Right hindlimb (tissue), 1 donor: ENCODE measurements at regions not wholly inside any gene's neighbourhood (a gene's known extent, or its start where the extent isn't known, plus 50 kb on each side); places are given as distances from the start of the nearest gene placed in this dataset.

Source experiments
- DNase-seq: peaks from one replicate; pipeline ENCODE4 v3.0.0-alpha.2; 2018

DNA sequence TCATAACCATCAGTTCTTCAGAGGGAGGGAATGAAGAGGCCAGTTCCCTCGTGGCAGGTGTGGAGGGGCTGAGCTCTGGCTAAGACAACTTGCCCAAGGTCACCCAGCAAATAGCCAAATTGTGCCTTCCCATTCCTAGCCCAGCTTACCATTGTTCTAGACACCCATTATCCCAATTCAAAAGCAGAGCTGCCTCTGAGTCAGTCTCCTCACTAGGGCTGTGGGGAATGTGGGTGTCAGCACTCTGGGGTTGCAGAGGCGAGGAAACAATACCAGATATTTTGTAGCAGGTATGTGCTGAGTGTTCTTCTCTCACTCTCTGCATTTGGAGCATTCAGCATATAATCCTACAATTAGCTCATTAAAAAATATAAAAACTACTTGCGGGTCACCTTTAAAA is 270.8 kb downstream of the PSAT1 start:
- no peak for DNase-seq

DNA sequence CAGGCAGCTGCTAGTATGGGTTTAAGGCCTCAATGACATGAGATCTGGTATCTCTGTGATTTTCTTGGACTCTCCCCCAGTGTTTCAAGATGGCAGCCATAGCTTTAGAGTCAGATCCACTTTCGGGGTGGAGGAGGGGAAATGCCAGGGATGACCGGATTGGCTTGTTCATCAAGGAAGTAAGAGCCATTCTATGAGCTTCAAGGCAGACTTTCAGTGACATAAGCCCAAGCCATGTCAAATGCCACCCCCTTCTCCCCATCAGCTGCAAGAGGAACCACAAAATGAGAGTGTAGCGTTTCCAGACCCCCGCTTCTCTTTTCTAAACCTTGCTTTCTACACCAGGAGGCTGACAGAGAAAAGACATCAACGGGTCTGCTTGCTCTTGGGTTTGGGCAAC is 271.8 kb downstream of the PSAT1 start:
- DNase-seq: no peak

DNA sequence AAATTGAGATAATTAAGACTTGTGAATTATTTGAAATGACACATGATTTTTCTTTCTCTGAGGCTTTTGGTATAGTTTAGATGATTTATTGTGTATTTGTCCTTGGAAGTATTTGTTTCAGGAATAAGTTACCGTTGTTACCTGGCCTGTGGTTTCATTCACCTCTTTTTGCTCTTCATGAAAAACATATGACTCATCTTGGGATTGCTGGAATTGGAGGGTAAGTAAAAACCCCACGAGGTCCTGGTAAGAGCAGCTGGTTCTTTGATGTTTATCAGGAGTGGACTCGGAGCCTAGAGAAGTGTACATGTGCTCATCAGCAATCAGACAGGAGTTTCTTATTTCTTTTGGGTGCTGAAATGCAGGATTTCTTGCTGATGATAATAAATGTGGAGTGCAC is 275.3 kb downstream of the PSAT1 start:
- no peak for DNase-seq

DNA sequence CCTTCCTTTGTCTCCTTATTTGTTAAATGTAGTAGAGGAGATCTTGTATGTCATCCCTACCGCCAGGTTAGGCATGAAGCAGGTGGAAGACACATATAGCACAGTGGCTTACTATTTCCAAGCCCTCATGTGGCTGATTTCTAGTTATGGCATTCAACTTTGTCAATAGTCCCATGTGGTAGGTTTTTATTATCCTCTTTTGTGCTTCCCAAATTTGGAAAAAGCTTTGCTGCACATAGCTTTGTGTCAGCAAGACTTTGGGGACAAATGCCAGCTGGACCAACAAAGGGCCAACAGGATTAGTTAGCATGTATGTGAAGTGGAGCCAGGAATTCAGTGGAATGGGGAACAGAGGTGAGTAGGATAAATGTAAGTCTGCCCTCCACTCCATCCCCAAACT is 276.3 kb downstream of the PSAT1 start:
- no peak for DNase-seq

DNA sequence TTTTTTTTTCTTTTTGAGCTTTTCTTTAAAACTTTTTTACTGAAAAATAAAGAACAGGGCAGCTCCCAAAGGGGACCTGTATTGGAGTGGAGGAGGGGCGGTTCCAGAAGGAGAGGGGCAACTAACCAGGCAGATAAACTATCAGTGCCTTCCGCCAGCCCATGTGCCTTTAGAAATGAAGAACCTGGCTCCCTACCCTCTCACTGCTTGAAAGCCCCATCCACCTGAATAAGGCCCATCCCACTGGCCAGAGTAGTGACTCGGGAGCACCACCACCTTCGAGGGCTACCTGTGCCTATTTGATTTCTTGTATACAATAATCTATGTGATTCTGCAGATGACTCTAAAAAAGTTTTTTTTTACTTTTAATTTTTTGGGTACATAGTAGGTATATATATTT is 276.7 kb downstream of the PSAT1 start:
- DNase-seq: no peak

DNA sequence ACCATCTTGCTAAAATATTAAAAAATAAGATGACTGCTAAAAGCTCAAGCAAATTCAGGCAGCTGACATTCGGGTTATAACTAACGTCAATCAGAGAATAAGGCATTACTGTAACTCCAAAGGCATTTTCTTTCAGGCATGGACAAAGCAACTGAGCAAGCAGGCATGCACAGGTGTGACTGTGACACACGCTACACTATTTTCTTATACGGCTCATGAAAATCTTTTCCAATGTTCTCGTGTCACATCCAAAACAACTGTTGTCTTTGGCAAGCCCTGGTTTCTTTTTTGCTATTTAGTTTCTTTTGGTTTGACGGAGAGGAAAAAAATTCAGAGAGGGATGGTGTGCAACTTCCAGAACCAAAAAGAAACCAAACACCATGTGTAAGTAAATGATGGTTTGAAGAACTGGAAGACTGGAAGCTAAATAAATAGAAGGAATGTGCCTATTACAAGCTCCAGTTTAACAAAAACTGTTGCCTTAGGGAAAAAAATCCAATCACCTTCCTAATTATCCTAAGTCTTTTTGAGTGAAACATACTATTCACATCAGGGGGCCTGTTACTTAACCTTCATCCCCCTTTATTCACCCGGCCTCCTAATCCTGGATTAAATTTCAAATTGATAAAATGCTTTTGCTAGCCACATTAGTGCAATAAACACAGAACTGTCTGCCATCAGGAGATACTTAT is 277.6 kb downstream of the PSAT1 start:
- no peak for DNase-seq

DNA sequence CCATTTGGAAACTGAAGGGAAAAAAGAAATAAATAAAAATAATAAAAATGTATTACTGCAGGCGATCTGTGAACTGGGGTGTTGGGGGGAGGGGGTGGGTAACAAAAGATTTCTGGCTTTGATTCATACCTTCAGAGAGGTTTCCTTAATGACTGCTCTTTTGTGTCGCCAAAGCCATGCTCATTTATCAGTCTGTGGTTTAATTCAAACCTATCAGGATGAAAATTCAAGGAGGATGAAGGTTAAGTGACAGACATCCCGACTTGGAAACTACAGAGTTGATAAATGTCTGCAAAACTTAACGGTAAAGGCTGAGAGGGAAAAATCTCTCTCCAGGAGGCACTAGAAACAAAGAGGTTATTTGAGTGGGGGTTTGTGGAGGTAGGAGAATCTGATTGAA is 278.2 kb downstream of the PSAT1 start:
- DNase-seq: no peak

DNA sequence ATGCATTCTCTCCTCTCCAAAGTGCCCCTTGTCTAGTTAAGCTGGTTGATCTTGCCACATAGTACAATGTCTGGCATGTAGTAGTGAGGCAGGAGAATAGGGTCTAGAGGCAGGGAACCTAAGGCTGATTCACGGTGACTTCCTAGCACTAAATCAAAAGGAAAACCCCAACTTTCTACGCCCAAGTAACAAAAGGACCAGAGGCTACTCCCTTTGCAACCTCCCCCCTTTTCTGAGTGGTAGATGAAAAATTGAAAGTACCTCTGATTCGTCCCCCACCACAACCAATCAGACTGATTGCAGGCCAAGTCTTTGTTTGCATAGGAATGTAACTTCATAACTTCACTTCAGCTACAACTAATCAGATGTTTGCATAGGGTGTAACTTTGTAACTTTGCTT is 278.8 kb downstream of the PSAT1 start:
- DNase-seq: no peak

DNA sequence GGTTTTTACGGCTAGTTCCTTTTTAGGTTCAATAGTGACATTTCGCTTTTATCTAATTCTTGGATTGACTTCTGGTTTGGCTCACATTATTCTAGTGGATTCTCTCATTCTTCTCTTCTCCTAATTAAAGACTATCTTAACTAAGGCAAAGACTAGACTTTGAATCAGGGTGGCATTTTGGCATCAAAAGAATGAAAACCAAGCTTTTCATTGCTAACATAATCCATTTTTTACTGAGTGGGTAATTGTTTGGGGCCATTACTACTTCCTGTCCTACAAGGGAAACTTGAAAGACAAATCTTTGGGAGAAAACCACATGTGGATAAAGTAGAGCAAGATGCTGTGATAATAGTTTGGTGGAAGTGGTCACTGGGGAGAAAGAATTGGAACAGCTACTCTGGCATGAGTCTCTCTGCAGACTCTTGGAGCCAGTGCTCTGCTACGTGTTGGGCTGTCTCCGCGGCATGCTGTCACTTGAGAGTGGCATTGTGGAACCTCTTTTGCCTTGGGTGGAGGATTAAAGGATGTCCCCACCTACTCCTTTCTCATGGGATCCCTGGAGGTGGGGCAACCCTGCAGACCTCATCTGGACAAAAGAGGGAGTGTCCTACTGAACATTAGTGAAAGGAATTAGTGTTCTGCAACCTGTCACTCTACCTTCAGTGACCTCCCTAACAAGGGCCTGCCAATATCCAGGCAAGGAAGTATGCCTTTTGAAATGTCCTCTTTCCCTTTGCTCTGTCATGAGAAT is 280.4 kb downstream of the PSAT1 start:
- DNase-seq: no peak

DNA sequence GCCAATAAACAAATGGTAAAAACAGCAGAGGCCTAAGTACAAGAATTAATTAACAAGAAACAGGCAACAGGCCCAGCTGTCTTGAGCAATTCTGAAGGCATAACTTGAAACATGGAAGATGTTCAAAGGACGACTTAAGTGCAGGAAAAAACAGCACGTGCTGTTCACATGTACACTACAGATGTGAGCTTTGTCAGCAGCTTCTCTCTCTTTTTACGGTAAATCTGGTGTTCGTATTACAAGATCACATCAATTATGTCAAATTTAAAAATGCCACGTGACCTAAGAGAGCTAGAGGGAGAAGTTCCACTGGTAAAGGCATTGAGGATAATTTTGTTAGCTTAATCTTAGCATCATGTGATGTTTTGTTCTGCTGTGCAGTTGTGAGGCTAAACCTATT is 281.1 kb downstream of the PSAT1 start:
- DNase-seq: no peak

DNA sequence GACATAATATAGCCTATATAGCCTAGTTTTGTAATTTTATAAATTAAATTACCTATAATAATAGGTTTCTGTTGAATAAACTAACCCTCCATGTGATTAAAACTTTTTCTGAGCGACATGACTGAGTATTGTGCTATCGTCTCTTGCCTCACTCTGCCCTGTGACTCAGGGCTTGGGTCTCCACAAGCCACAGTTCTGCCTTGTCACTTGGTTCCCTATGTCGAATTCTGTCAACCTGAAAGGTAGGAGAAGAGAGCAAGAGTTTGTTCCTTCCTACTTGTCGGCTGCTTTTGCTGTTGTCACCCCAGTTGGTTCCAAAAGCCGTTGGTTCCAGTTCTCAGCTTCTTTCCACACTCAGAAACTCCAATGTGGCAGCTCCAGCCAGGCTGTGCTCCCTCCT is 285.9 kb downstream of the PSAT1 start:
- no peak for DNase-seq

DNA sequence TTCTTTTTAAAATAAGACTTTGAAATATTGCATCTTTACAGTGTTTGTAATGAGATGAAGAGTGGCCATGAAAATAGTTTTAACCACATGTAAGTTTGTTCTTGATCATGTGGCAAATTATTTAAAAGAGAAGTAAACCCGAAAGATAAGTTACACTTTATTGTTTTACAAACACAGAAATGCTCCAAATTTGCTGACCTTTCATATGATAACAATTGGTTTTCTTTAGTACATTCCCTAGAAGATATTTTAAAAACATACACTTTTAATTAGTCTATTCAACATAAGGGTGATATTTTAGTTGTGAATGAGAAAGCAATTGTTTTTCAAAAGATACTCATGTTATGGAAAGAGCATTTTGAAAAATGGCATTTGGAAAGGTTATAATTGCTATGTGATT is 287.7 kb downstream of the PSAT1 start:
- DNase-seq: no peak

DNA sequence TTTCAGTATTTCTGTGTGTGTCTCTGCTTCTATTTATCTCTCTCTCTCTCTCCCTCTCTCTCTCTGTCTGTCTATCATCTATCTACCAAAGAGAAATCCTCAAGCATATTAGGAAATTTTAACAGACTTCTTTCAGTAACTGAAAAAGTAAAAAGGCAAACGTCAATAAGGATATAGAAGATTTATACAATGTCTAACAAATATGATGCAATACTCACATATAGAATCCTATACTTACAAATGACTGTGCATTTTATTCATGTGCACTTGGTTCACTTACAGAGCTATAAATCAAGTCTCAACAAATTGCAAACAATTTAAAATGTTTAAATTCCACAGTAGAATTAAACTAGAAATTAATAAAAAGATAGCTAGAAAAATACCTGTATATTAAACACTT is 289.0 kb downstream of the PSAT1 start:
- DNase-seq: no peak

DNA sequence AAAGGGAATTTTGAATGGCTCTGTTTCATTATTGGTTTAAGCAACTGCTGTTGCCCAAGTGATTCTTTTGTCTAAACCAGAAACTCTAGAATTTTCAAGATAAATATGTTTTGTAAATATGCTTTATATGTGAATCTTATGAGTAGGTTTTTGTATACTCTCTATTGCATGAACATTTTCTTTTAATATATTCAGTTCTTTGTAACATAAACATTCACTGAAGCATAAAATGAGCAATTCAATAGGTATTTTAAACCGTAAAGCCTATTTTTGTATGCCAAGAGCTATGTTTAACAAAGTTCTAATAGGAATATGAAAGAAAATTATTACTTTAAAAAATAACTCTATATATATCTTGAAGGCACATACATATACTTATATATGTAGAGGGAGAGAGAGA is 293.1 kb downstream of the PSAT1 start:
- DNase-seq: no peak

DNA sequence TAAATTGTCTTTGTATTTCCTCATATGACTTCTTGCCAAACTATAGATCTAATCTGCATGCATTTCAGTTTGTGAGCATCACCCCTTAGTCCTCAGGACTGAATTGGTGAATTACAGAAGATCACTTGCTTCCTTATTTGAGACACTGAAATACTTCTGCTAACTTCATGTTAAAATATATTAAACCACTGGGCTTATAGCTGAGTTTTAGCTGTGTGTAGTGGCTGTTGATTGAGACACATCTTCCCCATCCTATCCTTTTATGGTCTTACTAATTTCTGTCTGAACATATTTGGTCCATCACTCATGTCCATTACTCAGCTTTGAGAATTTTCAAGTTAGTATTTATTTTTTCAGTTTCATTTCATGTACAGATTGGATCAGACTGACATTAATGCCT is 295.9 kb downstream of the PSAT1 start:
- no peak for DNase-seq

DNA sequence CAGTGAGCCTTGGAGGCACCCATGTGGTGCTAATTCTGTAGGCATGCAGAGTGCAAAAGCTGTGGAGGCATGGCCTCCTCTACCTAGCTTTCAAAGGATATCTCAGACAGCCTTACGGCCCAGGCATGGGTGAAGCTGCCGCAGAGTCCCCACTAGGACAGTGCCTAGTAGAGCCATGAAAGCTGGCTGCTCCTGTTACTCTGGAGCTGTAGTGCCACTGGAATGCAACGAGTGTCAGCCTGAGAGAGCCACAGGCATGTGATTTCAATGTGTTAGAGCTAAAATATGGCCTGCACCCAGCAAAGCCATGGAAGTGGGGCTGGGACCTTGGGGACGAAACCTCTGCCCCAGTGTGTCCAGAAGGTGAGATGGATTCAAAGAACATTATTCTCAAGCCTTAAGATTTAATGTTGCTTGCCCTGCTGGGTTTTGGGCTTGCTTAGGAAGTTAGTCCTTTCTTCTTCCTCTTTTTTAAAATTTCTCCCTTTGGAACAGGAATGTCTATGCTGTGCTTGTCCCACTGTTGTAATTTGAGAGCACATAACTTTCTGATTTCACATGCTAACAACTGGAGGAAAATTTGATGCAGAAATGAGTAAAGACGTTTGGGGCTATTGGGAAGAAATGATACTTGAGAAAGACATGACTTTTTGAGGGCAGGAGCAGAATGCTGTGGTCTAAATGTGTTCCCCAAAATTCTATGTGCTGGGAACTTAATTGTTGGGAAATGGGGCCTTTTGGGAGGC is 298.4 kb downstream of the PSAT1 start:
- DNase-seq: no peak

DNA sequence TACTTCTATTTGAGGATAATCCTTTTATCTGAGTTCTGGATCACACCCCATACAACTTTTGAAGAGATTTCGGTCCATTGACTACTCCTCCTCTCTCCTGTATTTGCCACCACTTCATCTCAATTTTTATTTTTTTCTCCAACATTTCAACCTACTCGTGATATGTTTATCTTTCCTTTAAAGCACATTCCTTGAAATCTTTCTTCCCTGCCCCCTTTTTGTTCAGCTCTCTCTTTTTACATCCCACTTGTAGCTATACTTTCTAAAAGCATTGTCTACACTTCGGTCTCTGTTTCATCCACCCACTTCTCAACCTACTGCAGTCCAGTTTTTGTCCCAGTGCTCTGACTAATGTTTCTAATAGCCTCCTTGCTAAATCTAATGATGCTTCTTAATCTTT is 299.4 kb downstream of the PSAT1 start:
- DNase-seq: no peak

DNA sequence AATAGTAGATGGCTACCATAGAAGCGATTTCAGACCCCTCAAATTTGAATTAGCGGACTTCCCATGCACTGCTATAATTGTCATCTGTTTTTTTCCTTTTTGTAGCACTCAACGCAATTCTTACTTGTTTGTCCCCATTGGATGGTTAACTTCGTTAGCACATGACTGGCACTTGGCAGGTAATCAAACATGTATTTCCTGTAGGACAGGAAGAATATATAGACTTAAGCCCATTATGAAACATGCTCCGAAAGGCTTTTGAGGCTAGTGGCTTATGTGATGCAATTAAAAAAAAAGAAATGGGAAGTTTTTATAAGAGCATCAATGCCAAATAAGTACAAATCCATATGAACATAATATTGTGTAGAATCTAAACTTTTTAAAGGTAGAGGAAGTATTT is 301.2 kb downstream of the PSAT1 start:
- DNase-seq: no peak

DNA sequence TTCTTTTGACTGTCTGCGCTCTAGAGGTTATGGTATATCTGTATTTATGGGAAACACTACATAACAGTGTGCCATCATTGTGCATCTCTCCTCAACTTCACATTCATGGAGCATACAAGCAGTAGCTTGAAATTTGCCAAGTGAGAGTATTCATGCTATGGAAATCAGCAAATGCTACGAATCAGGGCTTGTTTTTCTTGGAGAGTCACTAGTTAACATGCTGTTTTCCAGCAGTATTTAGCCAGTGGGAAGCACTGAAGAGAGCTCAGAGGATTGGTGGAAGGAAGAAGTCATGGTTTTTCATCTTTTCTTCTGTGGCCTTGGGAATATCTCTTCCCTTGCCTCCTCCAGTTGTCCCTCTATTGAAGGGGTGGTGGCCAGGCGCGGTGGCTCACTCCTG is 303.0 kb downstream of the PSAT1 start:
- DNase-seq: no peak

DNA sequence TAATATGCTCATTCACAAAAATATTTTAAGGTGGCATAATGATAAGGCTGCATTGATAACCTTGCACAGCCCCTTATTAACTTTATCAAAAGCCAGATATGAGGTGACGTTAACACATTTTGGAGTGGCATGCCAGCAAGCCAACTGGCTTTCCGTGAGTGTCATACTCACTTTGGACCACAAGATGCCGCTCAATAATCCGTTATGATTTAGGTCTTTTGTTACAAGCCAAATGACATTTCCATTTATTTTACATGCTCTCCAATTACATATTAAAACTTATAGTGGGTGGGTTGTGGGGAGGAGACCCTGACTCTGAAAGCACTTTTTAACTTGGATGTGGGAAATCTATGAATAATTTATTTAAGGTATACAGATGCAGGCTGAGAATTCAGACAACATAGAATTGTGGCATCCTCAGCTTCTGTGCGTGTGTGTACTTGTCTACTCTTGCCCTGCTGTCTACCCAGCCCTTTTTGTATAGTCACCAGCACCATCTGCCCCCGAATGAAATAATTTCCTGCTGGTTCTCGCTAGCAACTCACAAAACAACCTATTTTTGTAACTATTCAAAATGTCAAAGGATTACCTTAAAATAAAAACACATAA is 305.1 kb downstream of the PSAT1 start:
- peak; percentile 34 for DNase-seq

DNA sequence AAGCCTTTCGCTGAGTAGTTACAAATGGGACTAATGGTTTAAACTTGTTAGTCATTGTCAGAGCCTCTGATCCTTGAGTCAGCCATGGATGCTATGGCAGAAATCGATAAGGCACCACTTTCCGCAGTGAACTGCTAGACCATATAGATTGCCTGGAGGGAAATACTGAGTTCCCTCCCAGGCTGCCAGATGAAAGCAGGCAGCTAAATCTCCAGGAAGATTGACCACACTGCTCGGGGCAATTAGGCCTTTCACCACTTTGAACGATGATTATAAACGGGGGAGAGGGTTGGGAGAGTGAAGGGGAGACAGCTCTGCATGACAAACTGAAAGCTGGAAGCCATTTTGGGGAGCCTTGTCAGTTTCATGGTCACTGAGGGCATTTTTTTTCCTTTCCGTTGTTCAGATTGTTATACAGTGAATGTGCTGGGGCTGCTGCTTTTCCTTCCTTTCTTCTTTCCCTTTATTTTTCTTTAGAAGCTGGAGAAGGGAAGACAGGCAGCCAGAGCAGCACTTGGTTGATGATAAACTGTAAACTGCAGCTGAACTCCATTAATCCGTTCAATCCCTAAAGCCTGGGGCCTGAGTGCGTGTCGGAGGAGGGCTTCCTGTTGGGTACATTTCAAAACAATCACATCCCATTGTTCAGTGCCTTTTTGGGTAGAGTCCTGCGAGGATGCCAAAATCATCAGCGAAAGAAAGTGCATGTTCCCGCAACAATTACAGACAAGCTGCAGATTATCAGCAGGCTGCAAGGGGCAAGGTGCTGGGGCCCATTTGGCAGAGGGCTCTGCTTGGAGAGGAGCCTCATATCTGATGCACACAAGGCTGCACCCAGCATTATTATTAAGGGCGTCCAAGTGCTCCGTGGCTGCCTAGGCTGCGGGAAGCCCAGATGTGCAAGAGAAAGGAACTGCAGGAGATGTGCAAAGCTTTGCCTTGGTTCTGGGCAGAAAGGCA is 308.4 kb downstream of the PSAT1 start:
- peak; percentile 39 for DNase-seq

DNA sequence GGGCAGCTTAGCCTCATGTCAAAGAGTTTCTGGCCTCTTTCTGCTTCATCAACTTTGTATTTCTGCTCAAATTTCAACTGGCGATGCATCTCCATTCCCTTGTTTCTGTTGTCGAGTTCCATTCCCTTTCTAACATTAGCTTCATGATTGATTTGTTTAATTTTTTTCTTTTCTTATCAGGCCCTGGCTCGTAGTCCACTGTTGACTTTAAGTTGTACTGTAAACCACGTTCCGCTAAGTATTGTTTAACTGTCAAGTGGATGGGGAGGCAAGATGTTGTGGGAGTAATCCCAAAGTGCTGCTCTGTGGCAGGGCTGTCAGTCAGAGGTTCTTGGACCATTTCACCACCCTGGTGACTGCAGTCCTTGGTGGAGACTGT is 309.1 kb downstream of the PSAT1 start:
- no peak for DNase-seq

DNA sequence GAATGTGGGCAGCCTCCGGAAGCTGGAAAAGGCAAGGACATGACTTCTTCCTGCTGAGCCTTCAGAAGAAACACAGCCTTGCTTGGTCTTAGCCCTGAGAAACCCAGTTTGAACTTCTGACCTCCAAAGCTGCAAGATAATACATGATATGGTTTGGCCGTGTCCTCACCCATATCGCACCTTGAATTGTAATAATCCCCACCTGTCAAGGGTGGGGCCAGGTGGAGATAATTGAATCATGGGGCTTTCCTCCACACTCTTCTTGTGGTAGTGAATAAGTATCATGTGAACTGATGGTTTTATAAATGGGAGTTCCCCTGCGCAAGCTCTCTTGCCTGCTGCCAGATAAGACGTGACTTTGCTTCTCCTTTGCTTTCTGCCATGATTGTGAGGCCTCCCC is 310.9 kb downstream of the PSAT1 start:
- no peak for DNase-seq
